Fibroblast of peridontal ligament (primary cell): ENCODE measurements at regions not wholly inside any gene's neighbourhood (a gene's known extent, or its start where the extent isn't known, plus 50 kb on each side); places are given as distances from the start of the nearest gene placed in this dataset.
"Not testable (repeated sequence)": the region's sequence is repeated elsewhere in the genome, so short reads cannot be mapped to it uniquely, and the experiment has no call there.

ENCODE experiments used
- DNase-seq: peaks from one replicate; pipeline ENCODE4 v3.0.0-alpha.2; 2010; ENCODE audit errors: extremely low read depth

DNA sequence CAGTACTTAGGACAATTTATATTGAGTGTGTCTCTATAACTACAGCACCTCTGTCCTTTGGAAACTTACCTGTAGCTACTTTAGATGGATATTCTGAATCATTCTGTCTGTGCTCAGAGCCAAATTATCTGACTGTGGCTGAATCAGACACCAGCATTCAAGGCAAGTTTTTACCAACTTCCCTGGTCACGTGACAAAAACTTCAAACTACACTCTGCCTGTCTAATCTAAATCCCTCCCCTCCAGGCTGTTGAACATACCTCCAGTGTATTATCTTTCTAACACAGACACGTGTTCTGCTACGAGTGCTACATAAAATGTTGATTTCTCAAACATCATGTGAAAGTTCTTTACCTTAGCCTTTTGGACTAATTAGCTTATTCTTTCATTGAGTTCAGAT, 641.2 kb upstream of the CPEB2 start:
- DNase-seq: no peak

- DNase-seq: no peak
These were observed 639.9 kb upstream of the CPEB2 start for GRCh38 chr4:14362385-14362784.

DNA sequence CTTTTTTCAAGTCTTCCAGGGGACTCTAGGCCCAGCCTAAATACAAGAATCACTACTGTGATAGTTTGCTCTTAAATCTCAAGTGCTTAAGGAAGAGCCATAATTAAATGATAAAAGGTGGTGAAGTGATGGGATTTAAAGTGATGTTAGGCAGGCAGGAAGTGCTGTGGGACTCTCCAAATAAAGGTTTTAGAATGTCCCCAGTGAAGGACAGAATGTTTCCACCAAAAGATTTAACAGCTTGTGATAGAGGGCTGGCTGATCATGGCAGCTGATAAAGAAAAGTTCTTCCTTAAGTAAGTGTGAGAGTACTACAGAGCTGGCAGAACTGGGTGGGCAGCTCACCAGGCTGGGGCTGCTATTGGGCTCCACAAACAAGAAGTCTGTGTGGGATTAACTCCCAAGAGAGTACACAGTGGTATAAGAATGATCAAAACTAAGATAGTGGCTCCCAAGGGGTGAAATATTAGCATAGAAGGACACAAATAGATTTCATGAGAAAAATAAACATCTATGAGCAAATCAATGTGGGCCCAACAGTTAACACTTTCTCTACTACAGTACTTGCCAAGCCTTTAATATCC, 637.2 kb upstream of the CPEB2 start:
- DNase-seq: no peak

DNA sequence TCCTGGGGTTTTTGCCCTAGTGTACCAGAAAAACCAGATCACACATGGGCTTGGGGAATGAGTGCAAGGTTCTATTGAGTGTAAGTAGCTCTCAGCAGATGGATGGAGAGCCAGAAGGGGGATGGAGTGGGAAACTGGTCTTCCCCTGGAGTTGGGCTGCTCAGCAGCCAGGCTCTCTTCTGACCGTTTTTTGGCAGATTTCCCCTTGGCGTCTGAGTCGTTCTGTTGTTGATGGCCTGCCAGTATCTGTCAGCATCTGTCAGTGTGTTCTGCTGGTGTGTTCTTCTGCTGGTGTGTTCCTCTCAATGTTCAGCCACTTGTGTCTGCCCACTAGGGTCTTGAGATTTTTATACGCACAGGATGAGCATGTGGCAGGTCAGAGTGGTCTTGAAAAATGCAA, 633.9 kb upstream of the CPEB2 start:
- DNase-seq: no peak

DNA sequence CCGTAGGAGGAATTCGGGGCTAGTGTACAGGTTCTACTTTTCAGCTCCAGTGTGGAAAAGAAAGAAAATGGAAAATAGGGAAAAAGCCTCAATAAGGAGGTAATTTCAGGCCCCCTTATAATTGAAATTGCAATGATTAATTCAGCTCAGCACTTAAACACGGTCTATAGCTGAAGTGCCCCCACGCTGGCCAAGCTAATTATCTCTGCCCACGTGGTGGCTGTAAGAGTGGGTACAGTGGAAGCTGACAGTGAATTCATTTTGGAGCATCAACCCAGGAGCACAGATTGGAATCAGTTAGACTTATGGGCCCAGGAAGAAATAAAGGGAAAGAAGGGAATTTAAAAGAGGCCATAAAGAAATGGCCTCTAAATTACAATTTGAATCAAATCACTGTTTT, 631.1 kb upstream of the CPEB2 start:
- DNase-seq: no peak

GRCh38 chr4:14375816-14376215, 626.5 kb upstream of the CPEB2 start:
- peak; percentile 54 for DNase-seq

DNA sequence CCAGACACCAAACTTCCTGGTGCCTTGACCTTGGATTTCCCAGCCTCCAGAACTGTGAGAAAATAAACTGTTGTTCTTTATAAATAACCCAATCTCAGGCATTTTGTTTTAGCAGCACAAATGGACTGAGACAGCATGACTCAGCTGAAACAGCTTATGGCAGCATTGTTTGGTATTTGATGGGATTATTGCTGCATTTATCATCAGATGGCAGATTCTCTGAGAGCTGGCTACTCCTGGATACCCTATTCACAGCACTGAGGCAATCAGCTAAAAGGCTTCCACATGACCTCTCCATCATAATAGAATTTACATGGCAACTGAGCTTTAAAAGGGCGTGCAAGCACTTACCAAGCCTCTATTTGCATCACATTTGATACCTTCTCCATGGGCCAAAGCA, 623.1 kb upstream of the CPEB2 start:
- DNase-seq: peak; percentile 10

DNA sequence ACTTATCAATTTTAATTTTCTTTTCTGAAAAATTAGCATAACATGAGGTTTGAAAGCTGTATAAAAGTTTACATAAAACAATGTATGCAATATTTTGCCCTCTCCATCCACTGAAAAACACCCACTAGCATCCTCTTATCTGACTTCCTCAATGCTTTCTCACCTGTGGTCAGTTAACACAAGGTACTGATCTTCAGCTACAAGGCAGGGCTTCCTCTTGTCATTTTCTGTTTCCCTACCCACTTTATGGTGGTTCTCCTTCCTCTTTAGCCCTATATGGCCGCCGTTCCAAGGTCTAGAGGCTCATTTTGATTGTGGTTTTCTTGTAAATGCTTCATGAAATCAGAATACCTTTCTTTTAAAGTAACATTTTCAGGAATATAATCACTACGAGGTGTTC, 618.6 kb upstream of the CPEB2 start:
- DNase-seq: no peak

DNA sequence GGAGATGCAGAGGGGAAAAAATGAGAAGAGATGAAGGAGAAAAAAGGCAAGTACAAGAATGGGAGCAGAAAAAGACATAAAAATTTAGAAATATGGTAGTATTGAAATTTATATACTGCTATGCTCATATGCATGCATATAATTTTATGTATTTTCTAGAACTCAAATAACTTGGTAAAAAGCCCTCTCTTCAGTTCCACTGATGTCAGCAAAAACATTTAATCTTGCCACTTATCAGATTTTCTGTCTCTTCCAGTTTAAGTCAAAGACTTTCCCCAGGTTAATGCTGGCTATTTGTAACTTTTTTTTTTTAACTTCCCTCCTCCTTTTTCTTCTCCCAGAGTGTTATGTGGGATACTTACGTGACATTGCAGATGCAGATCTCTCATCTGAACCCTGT, 617.5 kb upstream of the CPEB2 start:
- no peak for DNase-seq

DNA sequence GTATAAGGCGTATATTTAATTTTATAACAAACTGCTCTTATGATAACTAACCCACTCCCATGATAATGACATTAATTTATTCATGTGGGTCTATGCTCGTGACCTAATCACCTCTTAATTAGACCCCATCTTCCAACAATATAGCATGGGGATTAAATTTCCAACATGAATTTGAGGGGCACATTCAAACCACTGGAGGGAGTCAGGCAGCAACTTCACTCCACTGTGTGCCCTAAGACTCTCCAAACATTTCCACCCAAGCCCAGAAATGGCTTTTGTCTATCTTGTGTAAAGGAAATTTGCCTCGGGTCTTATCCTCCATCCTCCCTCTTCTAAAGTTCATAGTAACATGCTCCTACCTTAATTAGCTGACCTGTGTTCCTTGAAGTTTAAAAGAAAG, 616.1 kb upstream of the CPEB2 start:
- DNase-seq: peak; percentile 18

DNA sequence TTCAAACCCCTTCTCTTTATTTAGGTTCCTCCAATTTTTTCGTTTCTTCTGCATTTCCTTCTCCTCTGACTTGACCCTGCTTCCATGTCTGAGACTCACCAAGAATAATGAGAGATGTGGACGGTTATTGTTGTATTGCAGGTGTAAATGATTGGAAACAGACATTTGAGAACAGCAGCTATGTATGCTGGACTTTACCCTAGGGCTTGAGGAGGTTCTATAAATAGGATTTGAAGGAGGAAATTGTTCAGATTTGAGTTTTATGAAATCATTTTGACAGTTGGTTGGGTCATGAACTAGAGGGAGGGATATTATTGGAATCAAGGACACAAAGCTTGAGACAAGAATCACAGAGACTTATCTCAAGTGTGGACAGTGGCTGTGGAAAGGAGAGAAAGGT, 614.6 kb upstream of the CPEB2 start:
- no peak for DNase-seq

- no peak for DNase-seq
These were observed 609.9 kb upstream of the CPEB2 start for GRCh38 chr4:14392378-14392777.

GRCh38 chr4:14396183-14396582, 606.1 kb upstream of the CPEB2 start:
- DNase-seq: no peak

DNA sequence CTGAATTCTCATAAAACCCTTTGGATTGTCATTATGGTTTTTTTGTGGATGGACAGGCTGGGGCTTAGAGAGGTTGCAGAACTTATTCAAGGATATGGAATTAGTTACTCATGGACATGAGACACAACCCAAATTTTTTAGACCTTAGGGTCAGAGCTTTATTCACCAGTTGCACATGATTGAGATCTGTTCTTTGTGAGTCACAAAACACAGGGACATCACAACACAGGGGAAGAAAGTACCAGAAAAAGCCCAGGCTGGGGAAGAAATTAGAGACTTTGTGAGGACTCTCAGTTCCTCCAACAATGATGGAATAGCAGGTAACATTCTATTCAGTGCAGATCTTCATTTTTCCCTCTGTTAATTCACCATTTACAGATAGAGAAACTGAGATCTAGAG, 602.4 kb upstream of the CPEB2 start:
- DNase-seq: peak; percentile 10

- no peak for DNase-seq
These were observed 602.0 kb upstream of the CPEB2 start for GRCh38 chr4:14400307-14400706.

DNA sequence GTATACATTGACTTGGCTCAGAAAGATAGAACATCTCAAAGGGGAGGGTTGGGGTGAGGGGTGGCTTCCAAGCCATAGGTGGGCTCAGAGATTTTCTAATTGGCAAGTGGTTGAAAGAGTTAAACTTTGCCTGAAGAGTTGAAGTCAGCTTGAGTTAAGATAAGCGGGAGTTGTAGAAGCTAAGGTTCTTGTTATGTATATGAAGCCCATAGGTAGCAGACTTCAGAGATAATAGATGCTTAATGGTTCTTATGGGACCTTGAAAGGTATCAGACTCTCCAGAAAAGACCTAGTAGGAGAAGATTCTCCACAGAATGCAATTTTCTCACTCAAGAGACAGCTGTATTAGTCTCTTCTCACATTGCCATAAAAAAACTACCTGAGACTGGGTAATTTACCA, 599.1 kb upstream of the CPEB2 start:
- no peak for DNase-seq

DNA sequence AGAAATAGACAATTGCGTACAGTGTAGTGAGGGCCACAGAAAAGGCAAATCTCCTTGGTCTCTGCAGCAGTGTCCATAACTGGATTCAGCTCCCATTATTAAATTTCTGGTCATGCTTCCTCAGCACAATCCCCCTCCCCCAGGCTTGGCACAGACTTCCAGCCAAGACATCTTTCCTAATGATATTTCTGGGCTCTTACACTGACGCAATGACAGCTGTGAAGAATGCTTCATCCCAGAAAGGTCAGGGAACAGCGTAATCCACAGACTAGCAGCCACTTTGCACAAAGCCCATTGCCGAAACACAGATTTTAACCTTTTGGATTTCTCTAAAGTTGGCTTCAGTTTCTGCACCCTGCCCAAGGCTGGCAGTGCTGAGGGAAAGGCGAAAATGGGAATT, 597.6 kb upstream of the CPEB2 start:
- DNase-seq: no peak

DNA sequence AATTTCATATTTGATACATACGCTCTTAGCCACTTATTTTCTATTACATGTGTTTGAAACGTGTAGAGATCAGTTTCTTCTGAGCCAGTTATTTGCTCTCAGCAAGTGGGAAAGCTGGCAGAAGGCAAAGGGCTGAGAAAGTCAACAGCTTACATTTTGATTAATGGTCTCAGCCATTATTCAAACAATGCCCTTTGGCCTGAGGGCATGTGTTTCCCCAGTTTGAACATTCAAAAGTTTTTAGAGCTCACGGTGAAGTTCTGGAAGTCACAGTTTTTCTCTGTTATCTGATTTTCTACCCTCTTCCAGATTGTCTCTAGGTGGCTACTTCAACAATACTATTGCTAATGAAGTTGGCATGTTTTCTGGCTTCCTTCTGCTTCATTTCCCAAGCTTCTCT, 591.8 kb upstream of the CPEB2 start:
- DNase-seq: no peak

DNA sequence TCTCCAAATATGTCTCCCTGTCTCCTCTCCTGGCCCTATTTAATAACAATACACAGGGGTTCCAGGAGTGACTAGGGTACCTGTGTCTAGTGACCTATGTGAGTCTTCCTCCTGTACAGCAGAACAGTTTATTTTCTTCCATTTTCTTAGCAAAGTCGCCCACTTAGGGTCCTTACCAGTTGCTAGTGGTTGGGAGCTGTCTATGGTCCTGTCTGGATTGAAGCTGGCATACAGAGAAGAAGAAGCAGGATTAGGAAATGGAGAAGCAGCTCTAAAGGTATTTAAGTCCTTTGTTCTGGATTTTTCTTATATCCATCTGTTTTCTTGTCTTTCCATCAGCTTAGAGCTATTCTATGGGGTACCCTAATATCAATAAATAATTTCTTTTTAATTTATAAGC, 587.1 kb upstream of the CPEB2 start:
- DNase-seq: peak; percentile 70

DNA sequence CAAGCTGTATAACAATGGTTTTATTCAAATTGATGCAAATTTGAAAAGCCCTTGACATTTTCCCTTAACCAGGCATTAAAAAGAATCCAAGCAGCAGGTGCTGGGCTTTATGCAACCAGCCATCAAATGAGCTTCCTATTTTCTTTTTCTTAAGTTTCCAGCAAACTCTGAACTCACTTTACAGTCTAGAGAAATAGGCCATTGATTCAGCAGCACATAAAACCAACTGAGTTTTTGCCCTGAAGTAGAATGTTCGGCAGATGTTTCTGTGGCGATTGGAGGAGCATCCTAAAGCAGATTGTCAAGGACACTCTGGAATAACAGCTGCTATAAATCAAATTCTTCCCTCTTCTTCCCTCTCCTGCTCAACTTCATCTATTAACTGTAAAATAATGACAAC, 582.8 kb upstream of the CPEB2 start:
- DNase-seq: no peak

GRCh38 chr4:14426297-14426696, 576.0 kb upstream of the CPEB2 start:
- DNase-seq: not testable (repeated sequence)

DNA sequence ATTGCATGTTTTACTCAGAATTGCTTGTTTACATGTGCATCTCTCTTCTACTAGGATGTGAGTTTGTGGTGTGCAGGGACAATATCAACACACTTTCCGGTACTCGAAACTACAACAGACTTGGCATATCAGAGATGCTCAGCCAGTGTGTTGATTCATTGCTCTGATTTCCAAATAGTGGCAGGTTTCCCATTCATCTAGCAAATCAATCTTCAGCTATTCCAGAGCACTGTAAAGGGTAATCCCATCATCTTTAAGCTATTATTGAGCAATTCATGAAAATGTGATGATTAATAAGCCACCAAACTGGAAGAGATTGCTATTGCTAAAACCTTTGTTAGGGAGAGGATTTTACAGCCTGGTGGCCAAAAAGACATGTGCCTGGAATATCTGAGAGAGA, 574.2 kb upstream of the CPEB2 start:
- DNase-seq: peak; percentile 78

DNA sequence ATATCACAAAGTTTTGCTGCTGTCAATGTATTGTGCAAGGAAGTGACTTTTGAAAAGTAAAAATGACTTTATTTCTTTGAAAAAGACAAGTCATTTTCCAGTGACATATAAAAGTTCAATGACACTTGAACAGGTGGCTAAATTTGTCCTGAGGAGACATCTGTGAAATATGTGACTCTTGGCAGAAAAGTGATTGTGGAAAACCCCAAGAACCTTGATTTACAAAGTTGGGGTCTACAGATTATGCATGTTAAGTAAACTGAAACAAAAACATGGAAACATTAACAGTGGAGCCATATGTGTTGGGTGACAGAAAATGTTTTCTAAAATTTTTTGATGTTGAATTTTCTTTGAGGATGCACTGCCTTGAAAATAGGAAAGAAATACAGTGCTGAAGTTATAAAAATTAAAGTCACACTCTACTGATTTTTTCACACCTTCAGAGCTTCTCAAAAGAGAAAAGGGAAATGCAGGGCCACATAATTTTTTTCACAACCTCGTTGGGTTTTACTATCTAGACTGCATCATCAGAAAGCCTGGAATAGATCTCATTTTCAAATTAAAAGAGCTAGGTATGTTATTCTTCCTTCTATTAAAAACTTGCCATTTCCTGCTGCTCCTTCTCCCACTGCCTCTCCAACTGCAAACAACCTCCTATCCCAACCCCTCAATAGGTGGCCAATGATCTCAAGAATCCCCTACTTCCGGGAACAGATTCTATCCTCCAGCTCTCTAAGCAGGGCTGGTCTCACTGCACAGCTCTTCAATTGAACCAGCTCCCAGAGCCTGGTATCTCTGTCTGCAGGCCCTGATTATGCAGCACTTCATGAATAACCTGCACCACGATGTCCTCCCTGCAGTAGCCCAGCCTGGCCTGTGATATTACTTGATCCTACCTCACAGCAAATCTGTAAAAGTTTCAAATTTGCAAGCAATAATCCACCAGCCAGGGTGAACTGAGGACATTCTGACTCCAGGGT, 570.8 kb upstream of the CPEB2 start:
- no peak for DNase-seq
